NCI-H1436 treated with DMSO at 0.1 percent for 48 hours (cell line): ENCODE measurements at regions not wholly inside any gene's neighbourhood (a gene's known extent, or its start where the extent isn't known, plus 50 kb on each side); places are given as distances from the start of the nearest gene placed in this dataset.

Experiments used
- DNase-seq: peaks from one replicate; lab custom pipeline; 2025; lab: John Stamatoyannopoulos, UW

GRCh38 chr3:154766765-154767503 lies 313.2 kb upstream of the MME start:
- no peak for DNase-seq

- no peak for DNase-seq
These were observed 315.1 kb upstream of the MME start for GRCh38 chr3:154764856-154765640.

GRCh38 chr3:154762486-154762885 lies 317.6 kb upstream of the MME start:
- no peak for DNase-seq

GRCh38 chr3:154759966-154760365 lies 320.2 kb upstream of the MME start:
- no peak for DNase-seq

GRCh38 chr3:154758109-154758868 lies 321.8 kb upstream of the MME start:
- no peak for DNase-seq

GRCh38 chr3:154753101-154753500 lies 323.1 kb upstream of the GPR149 start:
- no peak for DNase-seq

GRCh38 chr3:154749514-154749913 lies 319.5 kb upstream of the GPR149 start:
- DNase-seq, result no peak

- DNase-seq, result no peak
These were observed 315.9 kb upstream of the GPR149 start for GRCh38 chr3:154745929-154746328.

GRCh38 chr3:154745122-154745521 lies 315.1 kb upstream of the GPR149 start:
- DNase-seq, result no peak

- no peak for DNase-seq
These were observed 313.4 kb upstream of the GPR149 start for GRCh38 chr3:154743418-154743817.

- no peak for DNase-seq
These were observed 304.5 kb upstream of the GPR149 start for GRCh38 chr3:154734468-154734867.

- DNase-seq, result peak; percentile 93
These were observed 300.2 kb upstream of the GPR149 start for GRCh38 chr3:154730186-154730585.

GRCh38 chr3:154729741-154730140 lies 299.8 kb upstream of the GPR149 start:
- DNase-seq, result no peak

- DNase-seq, result no peak
These were observed 298.3 kb upstream of the GPR149 start for GRCh38 chr3:154728285-154728684.

GRCh38 chr3:154720921-154721320 lies 290.9 kb upstream of the GPR149 start:
- DNase-seq, result no peak

GRCh38 chr3:154718053-154718452 lies 288.1 kb upstream of the GPR149 start:
- no peak for DNase-seq

- DNase-seq, result no peak
These were observed 286.2 kb upstream of the GPR149 start for GRCh38 chr3:154716170-154716569.

- DNase-seq, result no peak
These were observed 278.6 kb upstream of the GPR149 start for GRCh38 chr3:154708554-154708953.

GRCh38 chr3:154701055-154701454 lies 271.1 kb upstream of the GPR149 start:
- no peak for DNase-seq

- DNase-seq, result no peak
These were observed 260.4 kb upstream of the GPR149 start for GRCh38 chr3:154690413-154690812.

GRCh38 chr3:154684440-154684839 lies 254.4 kb upstream of the GPR149 start:
- no peak for DNase-seq

- DNase-seq, result no peak
These were observed 254.0 kb upstream of the GPR149 start for GRCh38 chr3:154684021-154684420.
